ENCODE measurements at regions not wholly inside any gene's neighbourhood (a gene's known extent, or its start where the extent isn't known, plus 50 kb on each side); places are given as distances from the start of the nearest gene placed in this dataset.

DNA sequence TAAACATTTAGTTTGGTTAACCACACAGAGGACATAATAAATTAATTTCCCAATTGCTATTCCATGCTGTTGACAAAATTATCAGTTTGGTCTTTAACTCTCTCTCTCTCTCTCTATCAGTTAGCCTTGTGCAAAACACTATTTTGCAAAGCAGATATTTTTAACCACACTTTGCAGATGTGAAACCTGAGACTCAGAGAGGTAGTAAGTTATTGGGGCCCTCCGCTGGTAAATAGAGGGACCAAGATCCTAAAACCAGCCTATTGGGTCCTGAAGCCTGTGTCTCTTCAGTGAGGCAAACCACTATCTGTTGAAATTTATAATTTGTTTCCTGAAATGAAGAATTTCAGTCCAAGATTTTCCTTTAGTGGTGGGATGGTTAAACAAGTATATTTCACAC lies 231.0 kb downstream of the SOD2 start:
- H3T11ph ChIP-seq (ENCODE audit: low read length) = no peak overlapping the region
- no peaks in the 10 kb centered on the region for H4K20me1 ChIP-seq (ENCODE audit: control insufficient read depth, insufficient read depth, insufficient read length)
- no peak overlapping the region for H3K56ac ChIP-seq (ENCODE audit: insufficient read length, low read depth, low read length)
- Mint-ChIP-seq H3K9me3 (peaks cover 0 to 6% of the 10 kb centered on the region in 2 experiments; a peak in 2 of 5 replicates), H3K4me1 (no peaks in the 10 kb centered on the region), H3K36me3 (ENCODE audit: insufficient read depth in 1 of 3, low read depth in 3 of 3) (no peaks in the 10 kb centered on the region), H3K27ac (no peak overlapping the region; a peak in 1 of 7 replicates), H3K4me3 (no peak overlapping the region), H3K27me3 (ENCODE audit: low read depth) (peaks cover 2% of the 10 kb centered on the region)
- H2BK15ac ChIP-seq (ENCODE audit: low read depth, low read length) = no peak overlapping the region
- no peak for DNase-seq
- no peak overlapping the region for H2BK20ac ChIP-seq (ENCODE audit: low read depth, low read length, poor library complexity, severe bottlenecking)
- H4K5ac ChIP-seq (ENCODE audit: insufficient read length, low read depth, low read length) = no peak overlapping the region
- no peak overlapping the region for H4K91ac ChIP-seq (ENCODE audit: insufficient read length, low read depth, low read length)
- H2BK120ac ChIP-seq (ENCODE audit: low read depth, low read length, poor library complexity, severe bottlenecking) = no peak overlapping the region
- no peak overlapping the region for H2BK5ac ChIP-seq (ENCODE audit: insufficient read length, low read length)
- no CpG with 5 or more reads among the region's 1 CpG for WGBS (ENCODE audit: extremely low coverage, insufficient read length, low lambda C conversion rate)
- H3K79me1 ChIP-seq (ENCODE audit: insufficient read depth, low read depth, low read length, poor library complexity, severe bottlenecking) = no peaks in the 10 kb centered on the region
- H3K14ac ChIP-seq (ENCODE audit: insufficient read depth, low read length) = no peak overlapping the region
- no peak overlapping the region for H3K9ac ChIP-seq (ENCODE audit: extremely low read depth, insufficient read length, low read length)
- no peak overlapping the region for H2BK12ac ChIP-seq (ENCODE audit: insufficient read length, low read depth, low read length)
- TF ChIP-seq, protein P1, sequence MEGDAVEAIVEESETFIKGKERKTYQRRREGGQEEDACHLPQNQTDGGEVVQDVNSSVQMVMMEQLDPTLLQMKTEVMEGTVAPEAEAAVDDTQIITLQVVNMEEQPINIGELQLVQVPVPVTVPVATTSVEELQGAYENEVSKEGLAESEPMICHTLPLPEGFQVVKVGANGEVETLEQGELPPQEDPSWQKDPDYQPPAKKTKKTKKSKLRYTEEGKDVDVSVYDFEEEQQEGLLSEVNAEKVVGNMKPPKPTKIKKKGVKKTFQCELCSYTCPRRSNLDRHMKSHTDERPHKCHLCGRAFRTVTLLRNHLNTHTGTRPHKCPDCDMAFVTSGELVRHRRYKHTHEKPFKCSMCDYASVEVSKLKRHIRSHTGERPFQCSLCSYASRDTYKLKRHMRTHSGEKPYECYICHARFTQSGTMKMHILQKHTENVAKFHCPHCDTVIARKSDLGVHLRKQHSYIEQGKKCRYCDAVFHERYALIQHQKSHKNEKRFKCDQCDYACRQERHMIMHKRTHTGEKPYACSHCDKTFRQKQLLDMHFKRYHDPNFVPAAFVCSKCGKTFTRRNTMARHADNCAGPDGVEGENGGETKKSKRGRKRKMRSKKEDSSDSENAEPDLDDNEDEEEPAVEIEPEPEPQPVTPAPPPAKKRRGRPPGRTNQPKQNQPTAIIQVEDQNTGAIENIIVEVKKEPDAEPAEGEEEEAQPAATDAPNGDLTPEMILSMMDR (conservative IDR thresholded peaks at IDR 0.05) = no peak
- H4K8ac ChIP-seq (replicated peaks; ENCODE audit: insufficient read length, low read depth, low read length) = no peak overlapping the region
- H3K23ac ChIP-seq (ENCODE audit: insufficient read length, low read depth, low read length) = no peak overlapping the region
- no peaks in the 10 kb centered on the region for H3K79me2 ChIP-seq (ENCODE audit: insufficient read depth, low read length)
- H3K4me1 ChIP-seq (ENCODE audit: insufficient read depth, low read length) = no peaks in the 10 kb centered on the region
- no peak overlapping the region for H3K27ac ChIP-seq (ENCODE audit: insufficient read length, low read depth, low read length)
- no peak overlapping the region for H2AK5ac ChIP-seq (ENCODE audit: insufficient read length, low read length)
- H3K4ac ChIP-seq (ENCODE audit: low read depth, low read length) = no peak overlapping the region
- H3K27me3 ChIP-seq (ENCODE audit: insufficient read depth, low read length) = no peaks in the 10 kb centered on the region
- no peak overlapping the region for H2AFZ ChIP-seq (ENCODE audit: low read length)
- H3K18ac ChIP-seq (ENCODE audit: insufficient read length, low read depth, low read length) = no peak overlapping the region
- H3K23me2 ChIP-seq (ENCODE audit: insufficient read length, low read depth, low read length, poor library complexity, severe bottlenecking) = no peaks in the 10 kb centered on the region
- no peak overlapping the region for H3K4me2 ChIP-seq (ENCODE audit: insufficient read depth, insufficient read length, low read length)
- H3K9me3 ChIP-seq (ENCODE audit: control insufficient read depth, low read depth, low read length) = no peaks in the 10 kb centered on the region

All from H9 (cell line).